CD14-positive monocyte (primary cell): ENCODE measurements at regions not wholly inside any gene's neighbourhood (a gene's known extent, or its start where the extent isn't known, plus 50 kb on each side); places are given as distances from the start of the nearest gene placed in this dataset.

Experiments used
- DNase-seq, 3 donors: peaks; one replicate each; pipeline ENCODE4 v3.0.0-alpha.2; 2011 to 2022
- H2AFZ ChIP-seq: 2 replicates; pipeline ENCODE4 v1.6.0; 2012; ENCODE audit warnings: mild to moderate bottlenecking, low read depth, low read length, inconsistent platforms; ENCODE audit not compliant: insufficient read depth, poor library complexity, severe bottlenecking
- H3K27ac ChIP-seq, 2 donors: 1 replicate in 1 of 2; 2 replicates in 1 of 2; pipeline ENCODE4 v1.5.1; 2012 to 2013; ENCODE audit warnings: low read length in 2 of 2, control low read depth in 1 of 2, inconsistent platforms in 1 of 2, low read depth in 1 of 2, mild to moderate bottlenecking in 1 of 2
- H3K27me3 ChIP-seq, 2 donors: one replicate each; pipeline versions ENCODE4 v1.6.0 to v1.6.1; 2011 to 2013; ENCODE audit warnings: low read length in 2 of 2; ENCODE audit not compliant: control insufficient read depth in 2 of 2, insufficient read depth in 2 of 2
- H3K36me3 ChIP-seq, 2 donors: replicated peaks in 1 of 2; 1 replicate in 1 of 2; 2 replicates in 1 of 2; pipeline versions ENCODE4 v1.5.1 to v1.6.1; 2012 to 2013; ENCODE audit warnings: low read length in 2 of 2, control low read depth in 1 of 2, inconsistent platforms in 1 of 2, mild to moderate bottlenecking in 1 of 2; ENCODE audit not compliant: insufficient read depth in 2 of 2, control insufficient read depth in 1 of 2
- H3K4me1 ChIP-seq, 2 donors: 1 replicate in 1 of 2; 2 replicates in 1 of 2; pipeline versions ENCODE4 v1.5.1 to v1.6.1; 2012 to 2013; ENCODE audit warnings: low read length in 2 of 2, control low read depth in 1 of 2, inconsistent platforms in 1 of 2, mild to moderate bottlenecking in 1 of 2, moderate library complexity in 1 of 2; ENCODE audit not compliant: insufficient read depth in 2 of 2, control insufficient read depth in 1 of 2
- H3K4me2 ChIP-seq: replicated peaks from 2 replicates; pipeline ENCODE3; 2012; ENCODE audit warnings: low read length, moderate library complexity, mild to moderate bottlenecking; ENCODE audit not compliant: poor library complexity, severe bottlenecking; ENCODE audit errors: extremely low read depth
- H3K4me3 ChIP-seq, 3 experiments: fragments of 200-600 bp in 1 of 3; sonication (generic) in 1 of 3; replicated peaks in 1 of 3; 1 replicate in 2 of 3; 2 replicates in 1 of 3; pipeline ENCODE4 v1.5.1; 2011 to 2013; ENCODE audit warnings: low read length in 3 of 3, mild to moderate bottlenecking in 3 of 3, control low read depth in 2 of 3, low read depth in 2 of 3, inconsistent platforms in 1 of 3, moderate library complexity in 1 of 3
- H3K79me2 ChIP-seq: 2 replicates; pipeline ENCODE4 v1.6.0; 2012; ENCODE audit warnings: mild to moderate bottlenecking, control low read depth, inconsistent platforms, low read length, moderate library complexity; ENCODE audit not compliant: insufficient read depth
- H3K9ac ChIP-seq: 2 replicates; pipeline ENCODE4 v1.6.0; 2017; ENCODE audit warnings: low read length, mild to moderate bottlenecking; ENCODE audit not compliant: insufficient read depth, poor library complexity, severe bottlenecking
- H3K9me3 ChIP-seq, 2 donors: replicated peaks in 1 of 2; 1 replicate in 1 of 2; 2 replicates in 1 of 2; pipeline versions ENCODE4 v1.5.1 to v1.6.1; 2012 to 2013; ENCODE audit warnings: low read length in 2 of 2, control low read depth in 1 of 2; ENCODE audit not compliant: control insufficient read depth in 1 of 2, insufficient read depth in 1 of 2
- H4K20me1 ChIP-seq: 2 replicates; pipeline ENCODE4 v1.6.0; 2012; ENCODE audit warnings: mild to moderate bottlenecking, low read length, control low read depth, moderate library complexity; ENCODE audit not compliant: insufficient read depth
- H3K27ac Mint-ChIP-seq, 7 donors: one replicate each; pipeline ENCODE4 v1.8.0; 2020; ENCODE audit warnings: mild to moderate bottlenecking in 7 of 7, mixed read lengths in 7 of 7, moderate library complexity in 6 of 7, inconsistent platforms in 2 of 7
- H3K27me3 Mint-ChIP-seq, 3 donors: one replicate each; pipeline ENCODE4 v1.8.0; 2021 to 2022; ENCODE audit warnings: low read depth in 3 of 3, mild to moderate bottlenecking in 3 of 3, mixed read lengths in 3 of 3, moderate library complexity in 3 of 3, inconsistent platforms in 1 of 3
- H3K36me3 Mint-ChIP-seq, 2 donors: one replicate each; pipeline ENCODE4 v1.8.0; 2020; ENCODE audit warnings: mixed read lengths in 2 of 2, inconsistent platforms in 1 of 2, mild to moderate bottlenecking in 1 of 2
- H3K4me1 Mint-ChIP-seq: one replicate; pipeline ENCODE4 v1.8.0; 2020; ENCODE audit warnings: mild to moderate bottlenecking, mixed read lengths
- H3K4me3 Mint-ChIP-seq, 2 donors: one replicate each; pipeline ENCODE4 v1.8.0; 2020; ENCODE audit warnings: mild to moderate bottlenecking in 2 of 2, mixed read lengths in 2 of 2, moderate library complexity in 1 of 2
- H3K9me3 Mint-ChIP-seq, 7 donors: one replicate each; pipeline ENCODE4 v1.8.0; 2020 to 2022; ENCODE audit warnings: mixed read lengths in 7 of 7, mild to moderate bottlenecking in 6 of 7, moderate library complexity in 6 of 7, inconsistent platforms in 2 of 7
- WGBS: methylation state at CpG from one replicate; pipeline ENCODE4 v1.1.5; 2013; ENCODE audit warnings: missing lambda C conversion rate; ENCODE audit not compliant: insufficient coverage; 5-methylcytosine and 5-hydroxymethylcytosine counted together
- intact Hi-C, 2 donors: fragments of 100-400 bp; cut with micrococcal nuclease; formaldehyde crosslinking; loops; one replicate each; pipeline versions ENCODE4 v1.15.0 to v1.15.1; 2023
- TF ChIP-seq, protein P1 (sequence below): fragments of 200-600 bp; IDR thresholded peaks from one replicate; pipeline ENCODE4 v1.8.0; 2022; ENCODE audit warnings: antibody characterized with exemption, mild to moderate bottlenecking

DNA sequence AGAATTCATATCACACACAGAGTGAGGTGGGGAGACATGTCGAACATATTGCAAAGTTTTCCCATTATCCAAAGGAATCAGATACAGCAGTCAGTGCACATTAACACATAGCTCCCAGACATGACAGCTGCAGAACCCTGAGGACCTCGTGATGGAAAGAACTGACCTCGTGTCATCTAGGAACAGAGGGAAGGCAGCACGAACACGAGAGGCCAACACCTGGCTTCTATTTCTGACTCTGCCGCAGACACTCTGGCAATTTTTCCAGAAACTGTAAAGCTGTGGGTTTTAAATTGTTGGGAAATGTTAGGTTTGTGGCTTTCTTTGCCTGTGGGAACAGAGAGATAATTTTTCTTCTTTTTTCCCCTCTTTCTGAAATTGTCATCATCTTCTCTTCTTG is 315.0 kb upstream of the PIK3R1 start:
- 88% methylated on average over 3 of the region's 6 CpGs for WGBS
- Mint-ChIP-seq H3K27ac (no peak overlapping the region), H3K9me3 (peaks cover 0 to 12% (median 6%) of the 10 kb centered on the region in 7 donors), H3K4me3 (no peak overlapping the region), H3K27me3 (peaks cover 0 to 5% (median 0%) of the 10 kb centered on the region in 3 donors), H3K4me1 (peaks cover 16% of the 10 kb centered on the region), H3K36me3 (no peaks in the 10 kb centered on the region)
- Histone ChIP-seq H3K4me2 (no peak overlapping the region), H3K36me3 (no peaks in the 10 kb centered on the region), H3K4me1 (peaks cover 8 to 9% of the 10 kb centered on the region in 2 donors), H3K79me2 (no peaks in the 10 kb centered on the region), H2AFZ (no peak overlapping the region), H4K20me1 (no peaks in the 10 kb centered on the region), H3K27ac (no peak overlapping the region), H3K9ac (no peak overlapping the region), H3K9me3 (peaks cover 0 to 6% of the 10 kb centered on the region in 2 donors), H3K4me3 (no peak overlapping the region), H3K27me3 (no peaks in the 10 kb centered on the region)
- intact Hi-C loops: no loop called here
- DNase-seq: no peak
- TF ChIP-seq, protein P1, sequence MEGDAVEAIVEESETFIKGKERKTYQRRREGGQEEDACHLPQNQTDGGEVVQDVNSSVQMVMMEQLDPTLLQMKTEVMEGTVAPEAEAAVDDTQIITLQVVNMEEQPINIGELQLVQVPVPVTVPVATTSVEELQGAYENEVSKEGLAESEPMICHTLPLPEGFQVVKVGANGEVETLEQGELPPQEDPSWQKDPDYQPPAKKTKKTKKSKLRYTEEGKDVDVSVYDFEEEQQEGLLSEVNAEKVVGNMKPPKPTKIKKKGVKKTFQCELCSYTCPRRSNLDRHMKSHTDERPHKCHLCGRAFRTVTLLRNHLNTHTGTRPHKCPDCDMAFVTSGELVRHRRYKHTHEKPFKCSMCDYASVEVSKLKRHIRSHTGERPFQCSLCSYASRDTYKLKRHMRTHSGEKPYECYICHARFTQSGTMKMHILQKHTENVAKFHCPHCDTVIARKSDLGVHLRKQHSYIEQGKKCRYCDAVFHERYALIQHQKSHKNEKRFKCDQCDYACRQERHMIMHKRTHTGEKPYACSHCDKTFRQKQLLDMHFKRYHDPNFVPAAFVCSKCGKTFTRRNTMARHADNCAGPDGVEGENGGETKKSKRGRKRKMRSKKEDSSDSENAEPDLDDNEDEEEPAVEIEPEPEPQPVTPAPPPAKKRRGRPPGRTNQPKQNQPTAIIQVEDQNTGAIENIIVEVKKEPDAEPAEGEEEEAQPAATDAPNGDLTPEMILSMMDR: no peak

DNA sequence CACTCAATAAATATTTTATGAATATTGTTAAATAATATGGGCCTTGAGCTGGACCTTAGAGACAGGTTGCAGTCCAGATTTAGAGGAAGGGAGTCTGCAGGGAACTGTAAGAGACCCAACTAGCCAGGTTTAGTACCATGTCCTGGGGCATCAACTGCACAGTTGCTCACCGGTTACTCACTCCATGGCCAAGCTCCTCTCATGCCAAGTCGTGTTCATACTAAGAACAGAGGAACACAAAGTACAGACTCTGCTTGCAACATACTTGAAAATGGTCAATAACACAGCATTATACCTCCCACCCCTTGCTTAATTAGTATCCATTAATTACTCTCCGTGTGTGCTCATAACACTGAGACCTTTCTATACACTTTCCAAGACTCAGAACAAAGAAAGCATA is 317.6 kb upstream of the PIK3R1 start:
- no peak overlapping the region for H3K4me3 ChIP-seq
- H3K27ac Mint-ChIP-seq: no peak overlapping the region
- H3K9me3 Mint-ChIP-seq: peaks cover 0 to 12% (median 6%) of the 10 kb centered on the region in 7 donors
- H2AFZ ChIP-seq: no peak overlapping the region
- H3K9me3 ChIP-seq: peaks cover 0 to 6% of the 10 kb centered on the region in 2 donors
- 90% methylated on average over 2 of the region's 3 CpGs for WGBS
- no peaks in the 10 kb centered on the region for H3K36me3 ChIP-seq
- peaks cover 16% of the 10 kb centered on the region for H3K4me1 Mint-ChIP-seq
- no peaks in the 10 kb centered on the region for H3K36me3 Mint-ChIP-seq
- no peaks in the 10 kb centered on the region for H4K20me1 ChIP-seq
- DNase-seq: no peak
- no peak overlapping the region for H3K4me3 Mint-ChIP-seq
- intact Hi-C loops: no loop called here
- peaks cover 8 to 9% of the 10 kb centered on the region in 2 donors for H3K4me1 ChIP-seq
- no peaks in the 10 kb centered on the region for H3K27me3 ChIP-seq
- peaks cover 0 to 5% (median 0%) of the 10 kb centered on the region in 3 donors for H3K27me3 Mint-ChIP-seq
- no peaks in the 10 kb centered on the region for H3K79me2 ChIP-seq
- no peak overlapping the region for H3K27ac ChIP-seq
- H3K4me2 ChIP-seq: no peak overlapping the region
- no peak overlapping the region for H3K9ac ChIP-seq
- TF ChIP-seq, protein P1: no peak
